SK-N-SH (cell line): ENCODE measurements at regions not wholly inside any gene's neighbourhood (a gene's known extent, or its start where the extent isn't known, plus 50 kb on each side); places are given as distances from the start of the nearest gene placed in this dataset.

Source experiments
- FOXJ3 ChIP-seq: sonication (generic); formaldehyde crosslinking; IDR thresholded peaks from 2 replicates; pipeline ENCODE4 v1.5.1; 2020; ENCODE audit warnings: mild to moderate bottlenecking, missing genetic modification reagents
- RFX5 ChIP-seq: IDR thresholded peaks from 2 replicates; pipeline ENCODE4 v1.6.1; 2012; ENCODE audit warnings: mild to moderate bottlenecking, improper control_type of control experiment, low read length
- TF ChIP-seq, protein P1 (sequence below): fragments of 150-350 bp; IDR thresholded peaks from 2 replicates; pipeline ENCODE4 v1.6.1; 2017; ENCODE audit warnings: antibody characterized with exemption, low read length, low read depth, borderline replicate concordance

DNA sequence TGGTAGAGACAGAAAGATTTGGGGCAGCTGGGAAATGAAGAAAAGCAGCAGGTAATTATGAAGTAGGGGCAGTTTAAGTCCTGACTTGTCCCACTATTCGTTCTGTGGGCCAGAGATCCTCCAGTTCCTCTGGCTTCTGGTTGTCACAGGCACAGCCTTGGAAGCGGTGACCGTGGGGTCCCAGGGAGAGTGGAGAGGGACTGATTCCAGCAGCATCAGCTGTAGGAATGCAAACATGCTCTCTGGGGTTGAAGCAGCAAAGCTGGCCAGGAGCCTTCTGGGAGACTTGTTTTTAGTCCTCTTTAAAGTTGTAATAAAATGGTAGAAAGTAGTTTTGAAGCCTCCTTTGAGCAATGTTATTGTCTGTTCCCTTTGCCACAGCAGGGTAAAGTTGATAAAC lies 488.0 kb downstream of the LMO4 start:
- TF ChIP-seq FOXJ3 (no peak), RFX5 (no peak)
- TF ChIP-seq, protein P1, sequence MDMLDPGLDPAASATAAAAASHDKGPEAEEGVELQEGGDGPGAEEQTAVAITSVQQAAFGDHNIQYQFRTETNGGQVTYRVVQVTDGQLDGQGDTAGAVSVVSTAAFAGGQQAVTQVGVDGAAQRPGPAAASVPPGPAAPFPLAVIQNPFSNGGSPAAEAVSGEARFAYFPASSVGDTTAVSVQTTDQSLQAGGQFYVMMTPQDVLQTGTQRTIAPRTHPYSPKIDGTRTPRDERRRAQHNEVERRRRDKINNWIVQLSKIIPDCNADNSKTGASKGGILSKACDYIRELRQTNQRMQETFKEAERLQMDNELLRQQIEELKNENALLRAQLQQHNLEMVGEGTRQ, result no peak
